22Rv1 (cell line): ENCODE measurements at regions not wholly inside any gene's neighbourhood (a gene's known extent, or its start where the extent isn't known, plus 50 kb on each side); places are given as distances from the start of the nearest gene placed in this dataset.

Experiments used
- H3K27ac ChIP-seq: fragments of 450-650 bp; 2 replicates; pipeline ENCODE4 v1.5.1; 2017
- ZFX ChIP-seq: fragments of 450-650 bp; IDR thresholded peaks from 2 replicates; pipeline ENCODE4 v1.6.1; 2017; ENCODE audit warnings: antibody characterized with exemption, borderline replicate concordance
- TF ChIP-seq, protein P1 (sequence below): fragments of 450-650 bp; IDR thresholded peaks from 2 replicates; pipeline ENCODE4 v1.5.1; 2017; ENCODE audit warnings: mild to moderate bottlenecking

DNA sequence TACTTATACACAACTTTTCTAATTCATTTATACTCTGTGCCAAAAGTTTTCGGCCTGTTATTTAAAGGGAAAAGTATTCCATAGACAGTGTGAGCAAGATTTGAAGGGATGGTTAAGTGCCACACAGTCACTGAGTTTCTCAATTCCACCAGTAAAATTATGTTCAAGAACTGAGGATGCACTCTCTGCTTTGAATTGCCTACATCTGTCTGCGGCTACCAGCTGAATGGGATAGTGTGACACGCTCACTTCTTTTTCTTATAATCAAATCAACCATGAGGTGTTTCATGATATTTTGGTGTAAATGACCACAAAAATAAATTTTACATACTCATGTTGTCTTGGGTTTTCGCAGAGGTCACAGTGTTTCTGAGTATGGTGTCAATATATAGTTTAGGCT, 218.4 kb upstream of the TMEM161B start:
- TF ChIP-seq, protein P1, sequence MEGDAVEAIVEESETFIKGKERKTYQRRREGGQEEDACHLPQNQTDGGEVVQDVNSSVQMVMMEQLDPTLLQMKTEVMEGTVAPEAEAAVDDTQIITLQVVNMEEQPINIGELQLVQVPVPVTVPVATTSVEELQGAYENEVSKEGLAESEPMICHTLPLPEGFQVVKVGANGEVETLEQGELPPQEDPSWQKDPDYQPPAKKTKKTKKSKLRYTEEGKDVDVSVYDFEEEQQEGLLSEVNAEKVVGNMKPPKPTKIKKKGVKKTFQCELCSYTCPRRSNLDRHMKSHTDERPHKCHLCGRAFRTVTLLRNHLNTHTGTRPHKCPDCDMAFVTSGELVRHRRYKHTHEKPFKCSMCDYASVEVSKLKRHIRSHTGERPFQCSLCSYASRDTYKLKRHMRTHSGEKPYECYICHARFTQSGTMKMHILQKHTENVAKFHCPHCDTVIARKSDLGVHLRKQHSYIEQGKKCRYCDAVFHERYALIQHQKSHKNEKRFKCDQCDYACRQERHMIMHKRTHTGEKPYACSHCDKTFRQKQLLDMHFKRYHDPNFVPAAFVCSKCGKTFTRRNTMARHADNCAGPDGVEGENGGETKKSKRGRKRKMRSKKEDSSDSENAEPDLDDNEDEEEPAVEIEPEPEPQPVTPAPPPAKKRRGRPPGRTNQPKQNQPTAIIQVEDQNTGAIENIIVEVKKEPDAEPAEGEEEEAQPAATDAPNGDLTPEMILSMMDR, result no peak
- TF ChIP-seq ZFX, result no peak
- H3K27ac ChIP-seq, result no peak overlapping the region

DNA sequence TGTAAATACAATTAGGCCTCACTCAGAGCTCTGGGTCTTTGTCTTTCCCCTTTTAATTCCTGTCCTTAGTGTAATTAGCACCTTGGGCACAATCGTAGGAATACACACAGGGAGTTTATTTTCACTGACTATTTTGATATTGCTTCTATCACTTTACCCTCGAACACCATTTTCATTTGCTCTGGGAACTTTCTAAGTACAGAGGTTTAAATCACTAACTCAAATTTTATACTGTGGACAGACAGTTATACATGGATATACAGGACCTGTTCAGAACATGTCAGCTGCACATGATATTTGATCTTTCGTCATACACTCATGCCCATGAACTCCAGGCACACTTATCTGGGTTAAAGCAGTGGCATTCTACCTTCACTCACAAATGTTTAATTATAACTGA, 217.8 kb upstream of the TMEM161B start:
- no peak overlapping the region for H3K27ac ChIP-seq
- TF ChIP-seq ZFX, result no peak
- TF ChIP-seq, protein P1, result no peak

DNA sequence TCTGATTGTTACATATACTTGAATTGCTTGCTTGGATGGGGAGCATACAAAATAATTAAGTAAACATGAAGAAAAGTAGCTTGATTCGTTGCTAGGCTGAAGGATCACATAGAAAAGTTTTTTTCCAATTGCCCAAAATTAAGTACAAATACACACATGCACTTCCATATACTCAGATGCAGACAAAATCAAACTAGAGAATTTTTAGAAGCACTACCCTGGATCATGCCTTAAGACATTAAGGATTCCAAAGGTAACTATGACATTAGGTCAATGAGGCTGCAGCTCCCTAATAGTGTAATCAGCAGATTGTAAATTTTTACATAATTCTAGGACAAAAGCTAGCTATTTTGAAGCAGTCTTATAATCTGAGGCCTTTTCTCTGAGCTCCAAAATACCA, 216.9 kb upstream of the TMEM161B start:
- TF ChIP-seq, protein P1, result no peak
- TF ChIP-seq ZFX, result no peak
- H3K27ac ChIP-seq, result no peak overlapping the region

DNA sequence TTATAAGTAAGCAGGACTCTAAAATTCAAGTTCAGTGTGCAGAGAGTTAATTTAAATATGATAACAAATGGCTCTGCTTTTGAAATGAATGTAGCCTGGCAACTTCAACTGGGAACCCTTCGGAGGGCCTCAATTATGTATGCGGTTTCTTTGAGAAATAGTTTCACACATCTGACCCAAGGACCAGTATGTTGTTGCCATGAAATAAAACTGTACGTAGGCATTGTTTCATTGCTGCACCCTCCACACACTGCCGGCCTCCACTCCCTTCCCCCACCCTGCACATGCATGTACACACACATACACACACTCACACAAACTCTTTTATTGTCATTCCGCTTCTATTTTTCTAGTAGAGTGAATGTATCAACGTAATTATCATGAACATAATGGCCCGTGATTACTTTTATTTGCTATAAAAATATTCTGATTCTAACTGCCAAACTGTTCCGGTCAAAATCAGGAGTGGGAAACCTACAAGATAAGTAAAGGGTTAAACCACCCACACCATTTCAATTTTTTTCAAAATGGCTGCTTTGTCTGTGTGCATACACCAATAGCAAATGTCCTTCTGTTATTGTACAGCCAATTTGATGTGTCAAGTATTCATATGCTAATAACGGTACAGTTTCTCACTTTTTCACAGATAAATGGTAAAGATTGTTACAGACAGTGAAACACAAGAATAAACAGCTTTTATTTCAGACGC, 215.5 kb upstream of the TMEM161B start:
- no peak overlapping the region for H3K27ac ChIP-seq
- no peak for TF ChIP-seq ZFX
- TF ChIP-seq, protein P1, result no peak

DNA sequence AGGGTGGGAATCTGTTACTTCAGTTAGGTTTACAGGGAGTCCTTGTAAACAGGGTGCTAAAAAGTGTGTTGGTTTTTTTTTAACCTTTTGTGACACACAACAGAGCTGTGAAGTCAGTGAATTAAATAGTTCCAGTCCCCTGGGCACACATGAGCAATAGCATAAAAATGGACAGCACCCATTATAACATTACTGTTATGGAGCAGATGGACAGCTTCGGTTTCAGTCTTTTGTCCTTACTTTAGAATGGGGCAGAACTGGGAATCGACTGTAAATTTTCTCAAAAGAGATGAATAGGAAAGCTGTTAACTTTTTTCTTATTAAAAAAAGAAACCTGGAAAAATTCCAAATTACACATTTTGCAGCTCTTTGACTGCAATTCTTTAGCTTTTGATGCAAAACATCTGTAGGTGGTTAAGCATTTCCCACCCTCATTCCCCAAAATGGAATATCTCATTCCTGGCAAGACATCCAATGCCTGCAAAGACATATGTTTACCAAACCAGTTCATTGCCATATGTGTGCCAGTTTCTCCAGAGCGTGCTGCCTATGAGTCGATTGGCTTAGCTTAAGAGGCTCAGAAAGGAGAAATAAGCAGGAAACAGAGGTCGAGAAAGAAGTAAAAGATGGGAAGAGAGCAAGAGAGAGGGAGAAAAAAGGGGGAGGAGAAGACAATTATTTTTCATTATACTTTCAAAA, 212.3 kb upstream of the TMEM161B start:
- TF ChIP-seq ZFX, result no peak
- TF ChIP-seq, protein P1, result no peak
- H3K27ac ChIP-seq, result no peak overlapping the region

DNA sequence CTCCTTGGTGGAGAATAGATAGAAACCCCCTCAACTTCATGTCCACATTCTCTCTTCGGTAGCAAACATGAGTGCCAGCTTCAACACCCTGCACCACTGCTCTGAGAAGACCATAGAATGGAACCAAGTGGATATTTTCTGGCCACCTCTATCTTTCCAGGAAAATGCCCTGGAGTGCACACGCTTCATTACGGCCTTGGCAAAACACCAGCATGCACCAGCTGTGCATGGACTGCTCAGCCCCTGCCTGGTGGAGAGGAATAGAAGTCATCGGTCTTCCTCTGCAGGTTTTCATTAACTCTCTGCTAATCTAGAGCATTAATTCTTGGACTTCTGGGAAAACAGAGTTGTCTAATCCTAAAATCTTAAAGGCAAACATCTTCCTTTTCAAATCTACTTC, 211.6 kb upstream of the TMEM161B start:
- H3K27ac ChIP-seq, result no peak overlapping the region
- no peak for TF ChIP-seq ZFX
- TF ChIP-seq, protein P1, result no peak

DNA sequence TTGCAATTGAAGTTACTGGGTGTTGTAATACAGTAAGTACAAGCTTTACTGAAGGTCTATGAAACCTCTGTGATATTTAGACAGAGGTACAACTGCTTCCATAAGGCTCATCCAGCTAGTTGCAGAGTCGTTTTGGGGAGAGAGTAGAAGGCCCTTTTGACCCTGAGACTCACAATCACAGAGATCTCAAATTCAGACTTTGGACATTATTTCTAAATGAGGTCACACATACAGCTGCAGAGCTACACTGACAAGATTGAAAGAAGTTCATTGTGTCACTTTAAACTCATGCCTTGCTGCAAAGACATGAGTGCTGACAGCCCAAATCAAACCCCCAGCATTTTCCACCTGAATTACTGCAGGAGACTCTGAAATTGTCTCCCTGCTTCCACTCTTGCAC, 205.9 kb upstream of the TMEM161B start:
- TF ChIP-seq, protein P1, result no peak
- TF ChIP-seq ZFX, result no peak
- no peak overlapping the region for H3K27ac ChIP-seq
